Colonic mucosa (tissue), 4 donors: ENCODE measurements at regions not wholly inside any gene's neighbourhood (a gene's known extent, or its start where the extent isn't known, plus 50 kb on each side); places are given as distances from the start of the nearest gene placed in this dataset.

ENCODE experiments used
- DNase-seq: peaks from one replicate; pipeline ENCODE4 v3.0.0-alpha.2; 2020
- H3K27ac ChIP-seq: fragments of 200-600 bp; one replicate; pipeline ENCODE4 v1.8.0; 2021
- H3K27me3 ChIP-seq: fragments of 200-600 bp; one replicate; pipeline ENCODE4 v1.8.0; 2021
- H3K36me3 ChIP-seq: fragments of 200-600 bp; one replicate; pipeline ENCODE4 v1.8.0; 2021
- H3K4me1 ChIP-seq: fragments of 200-600 bp; one replicate; pipeline ENCODE4 v1.8.0; 2021; ENCODE audit warnings: mild to moderate bottlenecking
- H3K4me3 ChIP-seq: fragments of 200-600 bp; one replicate; pipeline ENCODE4 v1.8.0; 2021
- H3K9ac ChIP-seq, 2 donors: one replicate each; pipeline ENCODE4 v1.7.0; 2013; ENCODE audit warnings: control low read depth in 2 of 2, low read depth in 2 of 2, low read length in 2 of 2
- H3K9me3 ChIP-seq: fragments of 200-600 bp; one replicate; pipeline ENCODE4 v1.8.0; 2021
- intact Hi-C: fragments of 100-400 bp; cut with DNase I; formaldehyde crosslinking; loops from one replicate; pipeline ENCODE4 v1.14.1; 2022
- TF ChIP-seq, protein P1 (sequence below): fragments of 200-600 bp; IDR thresholded peaks from one replicate; pipeline ENCODE4 v1.8.0; 2022; ENCODE audit warnings: antibody characterized with exemption, mild to moderate bottlenecking
- donor health status: healthy.
- donor health status: DM: no; HTN: no; CAD: no.
- donor health status: DM: no; HTN: no; CAD: no.

GRCh38 chr20:17844549-17845298 lies 123.9 kb downstream of the SNX5 start:
- Histone ChIP-seq H3K9ac (no peak overlapping the region), H3K9me3 (no peaks in the 10 kb centered on the region), H3K4me1 (peaks cover 3% of the 10 kb centered on the region), H3K4me3 (no peak overlapping the region), H3K27me3 (no peaks in the 10 kb centered on the region), H3K36me3 (no peaks in the 10 kb centered on the region), H3K27ac (no peak overlapping the region)
- no peak for DNase-seq
- intact Hi-C loops, result no loop called here
- TF ChIP-seq, protein P1, sequence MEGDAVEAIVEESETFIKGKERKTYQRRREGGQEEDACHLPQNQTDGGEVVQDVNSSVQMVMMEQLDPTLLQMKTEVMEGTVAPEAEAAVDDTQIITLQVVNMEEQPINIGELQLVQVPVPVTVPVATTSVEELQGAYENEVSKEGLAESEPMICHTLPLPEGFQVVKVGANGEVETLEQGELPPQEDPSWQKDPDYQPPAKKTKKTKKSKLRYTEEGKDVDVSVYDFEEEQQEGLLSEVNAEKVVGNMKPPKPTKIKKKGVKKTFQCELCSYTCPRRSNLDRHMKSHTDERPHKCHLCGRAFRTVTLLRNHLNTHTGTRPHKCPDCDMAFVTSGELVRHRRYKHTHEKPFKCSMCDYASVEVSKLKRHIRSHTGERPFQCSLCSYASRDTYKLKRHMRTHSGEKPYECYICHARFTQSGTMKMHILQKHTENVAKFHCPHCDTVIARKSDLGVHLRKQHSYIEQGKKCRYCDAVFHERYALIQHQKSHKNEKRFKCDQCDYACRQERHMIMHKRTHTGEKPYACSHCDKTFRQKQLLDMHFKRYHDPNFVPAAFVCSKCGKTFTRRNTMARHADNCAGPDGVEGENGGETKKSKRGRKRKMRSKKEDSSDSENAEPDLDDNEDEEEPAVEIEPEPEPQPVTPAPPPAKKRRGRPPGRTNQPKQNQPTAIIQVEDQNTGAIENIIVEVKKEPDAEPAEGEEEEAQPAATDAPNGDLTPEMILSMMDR, result no peak

GRCh38 chr20:17844133-17844429 lies 124.5 kb downstream of the SNX5 start:
- peaks cover 3% of the 10 kb centered on the region for H3K4me1 ChIP-seq
- H3K4me3 ChIP-seq, result no peak overlapping the region
- intact Hi-C loops, result no loop called here
- no peaks in the 10 kb centered on the region for H3K36me3 ChIP-seq
- H3K9ac ChIP-seq, result no peak overlapping the region
- no peaks in the 10 kb centered on the region for H3K9me3 ChIP-seq
- no peak for DNase-seq
- H3K27me3 ChIP-seq, result no peaks in the 10 kb centered on the region
- TF ChIP-seq, protein P1, result no peak
- H3K27ac ChIP-seq, result no peak overlapping the region

- TF ChIP-seq, protein P1, result no peak
- intact Hi-C loops, result no loop called here
- H3K4me3 ChIP-seq, result no peak overlapping the region
- peak overlapping the region; percentile 34 for H3K27ac ChIP-seq
- no peaks in the 10 kb centered on the region for H3K27me3 ChIP-seq
- H3K36me3 ChIP-seq, result no peaks in the 10 kb centered on the region
- peaks cover 3% of the 10 kb centered on the region for H3K4me1 ChIP-seq
- no peak for DNase-seq
- no peaks in the 10 kb centered on the region for H3K9me3 ChIP-seq
- peak overlapping the region in 1 of 2 donors; percentile 28 for H3K9ac ChIP-seq
Observed at GRCh38 chr20:17843246-17844132, 125.1 kb downstream of the SNX5 start.

- Histone ChIP-seq H3K27me3 (no peaks in the 10 kb centered on the region), H3K36me3 (no peaks in the 10 kb centered on the region), H3K4me3 (no peak overlapping the region), H3K9ac (no peak overlapping the region), H3K9me3 (no peaks in the 10 kb centered on the region), H3K27ac (peak overlapping the region; percentile 34), H3K4me1 (peaks cover 3% of the 10 kb centered on the region)
- no peak for DNase-seq
- TF ChIP-seq, protein P1, result no peak
- intact Hi-C loops, result no loop called here
Observed at GRCh38 chr20:17841751-17842215, 126.8 kb downstream of the SNX5 start.

DNA sequence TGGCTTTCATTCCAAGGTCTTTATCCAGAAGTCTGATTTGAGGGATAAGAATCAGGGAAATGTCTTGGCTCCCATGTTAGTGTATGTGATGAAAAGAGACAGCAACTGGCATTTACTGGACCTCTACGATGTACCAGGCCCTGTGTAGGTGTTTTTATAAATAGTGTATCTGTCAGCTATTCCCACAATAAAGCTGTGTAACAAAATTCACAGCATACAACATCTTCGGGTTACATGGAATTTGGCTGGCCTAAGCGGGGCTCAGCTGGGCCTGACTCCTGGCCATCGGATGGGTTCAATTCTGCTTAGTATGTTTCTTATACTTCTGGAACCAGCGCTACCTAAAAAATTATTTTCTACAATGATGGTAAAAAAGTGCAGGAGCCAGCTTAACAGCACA lies 128.2 kb downstream of the SNX5 start:
- intact Hi-C loops, result no loop called here
- no peak overlapping the region for H3K9ac ChIP-seq
- TF ChIP-seq, protein P1, result no peak
- no peak for DNase-seq
- H3K4me1 ChIP-seq, result no peaks in the 10 kb centered on the region
- H3K9me3 ChIP-seq, result no peaks in the 10 kb centered on the region
- no peak overlapping the region for H3K27ac ChIP-seq
- H3K4me3 ChIP-seq, result no peak overlapping the region
- H3K36me3 ChIP-seq, result no peaks in the 10 kb centered on the region
- H3K27me3 ChIP-seq, result no peaks in the 10 kb centered on the region
